ENCODE measurements at regions not wholly inside any gene's neighbourhood (a gene's known extent, or its start where the extent isn't known, plus 50 kb on each side); places are given as distances from the start of the nearest gene placed in this dataset.

GRCh38 chrX:44400161-44400560, 56.7 kb upstream of the EFHC2 start:
- ChIA-PET CTCF (no interaction called here), SMC1A (ENCODE audit: uncharacterized antibody, unreplicated experiment) (no interaction called here), POLR2A (no interaction called here), RAD21 (ENCODE audit: unreplicated experiment) (no interaction called here)
- intact Hi-C loops (cut with micrococcal nuclease; ENCODE audit: unreplicated experiment), result no loop called here
- H3K9ac ChIP-seq (ENCODE audit: control insufficient read depth, insufficient read depth, low read length), result no peak overlapping the region
- in situ Hi-C loops (cut with MboI), result no loop called here
- WGBS (ENCODE audit: insufficient coverage, insufficient replicate concordance, low lambda C conversion rate, missing lambda C conversion rate), result 55% methylated on average over 4 of the region's 4 CpGs
- no peak overlapping the region for H3K27ac ChIP-seq (ENCODE audit: control insufficient read depth, insufficient read depth)
- no TSS peak for BruUV-seq (replicated peaks)
- no peaks in the 10 kb centered on the region for H3K36me3 ChIP-seq (ENCODE audit: control insufficient read depth in 2 of 2, insufficient read depth in 2 of 2, low read length in 1 of 2)
- H2AFZ ChIP-seq (ENCODE audit: control insufficient read depth, low read depth, low read length), result no peak overlapping the region
- no peak overlapping the region for H3K4me2 ChIP-seq (ENCODE audit: control insufficient read depth, insufficient read depth)
- DNase-seq (ENCODE audit: low read depth, low spot score) (no peak), FAIRE-seq (no peak), ATAC-seq (no peak)
- H3K9me3 ChIP-seq (replicated peaks; ENCODE audit: control insufficient read depth, insufficient read depth, low read length), result no peaks in the 10 kb centered on the region
- no peaks in the 10 kb centered on the region for H3K4me1 ChIP-seq (ENCODE audit: control insufficient read depth, insufficient read depth, low read length)
- no peaks in the 10 kb centered on the region for H4K20me1 ChIP-seq (ENCODE audit: control insufficient read depth, insufficient read depth)
- no peak for TF ChIP-seq HDGF (IDR thresholded peaks at IDR 0.05)
- TF ChIP-seq ZZZ3 (IDR thresholded peaks at IDR 0.05; ENCODE audit: control insufficient read depth, insufficient read length, low read depth), result no peak
- no peak for TF ChIP-seq NFIC (IDR thresholded peaks at IDR 0.05; ENCODE audit: low read depth, low read length)
- no peak for TF ChIP-seq ZNF384 (IDR thresholded peaks at IDR 0.05; ENCODE audit: borderline replicate concordance, low read depth, low read length)
- no peak for TF ChIP-seq E4F1 (IDR thresholded peaks at IDR 0.05; ENCODE audit: borderline replicate concordance, partially characterized antibody)
- TF ChIP-seq RELA (IDR thresholded peaks at IDR 0.05; ENCODE audit: borderline replicate concordance, partially characterized antibody), result no peak
- TF ChIP-seq ZNF592 (IDR thresholded peaks at IDR 0.05), result no peak
- TF ChIP-seq ZBTB11 (CRISPR knock-in tag; IDR thresholded peaks at IDR 0.05), result no peak
- TF ChIP-seq ESRRA (IDR thresholded peaks at IDR 0.05; ENCODE audit: low read length), result no peak
- TF ChIP-seq HSF1 (IDR thresholded peaks at IDR 0.05; ENCODE audit: low read depth, low read length), result no peak
- no peaks in the 10 kb centered on the region for H3K27me3 ChIP-seq (replicated peaks in 1 of 2; ENCODE audit: control insufficient read depth in 2 of 2, insufficient read depth in 2 of 2, low read length in 1 of 2)
- H3K4me3 ChIP-seq, result no peak overlapping the region
- H3K79me2 ChIP-seq (ENCODE audit: control insufficient read depth, insufficient read depth, low read length), result no peaks in the 10 kb centered on the region
